ENCODE measurements at regions not wholly inside any gene's neighbourhood (a gene's known extent, or its start where the extent isn't known, plus 50 kb on each side); places are given as distances from the start of the nearest gene placed in this dataset.
A peak's percentile ranks its signal among the peaks of the same experiment; 100 is the strongest.
"Not testable (repeated sequence)": the region's sequence is repeated elsewhere in the genome, so short reads cannot be mapped to it uniquely, and the experiment has no call there.

DNA sequence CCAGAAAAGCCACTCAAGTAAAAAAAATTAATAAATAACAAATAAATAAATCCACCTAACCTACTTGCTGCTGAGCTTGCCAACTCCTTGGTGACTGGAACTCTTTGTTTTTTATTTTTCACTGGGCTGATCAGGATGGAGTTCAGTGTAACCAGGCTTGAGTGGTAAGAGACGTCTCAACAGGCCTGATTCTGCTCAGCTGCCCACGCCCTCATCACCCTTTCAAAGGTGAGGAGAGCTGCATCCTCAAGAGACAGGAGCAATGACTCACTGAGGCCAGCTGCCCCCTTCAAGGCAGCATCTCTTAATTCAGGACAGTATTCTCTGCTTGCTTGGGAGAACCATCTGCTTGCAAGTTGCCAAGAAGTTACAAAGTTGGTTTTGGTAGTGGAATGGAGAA, 111.9 kb upstream of the CPM start:
- H3K27me3 Mint-ChIP-seq, result peaks cover 7% of the 10 kb centered on the region
- H3K4me1 Mint-ChIP-seq, result no peaks in the 10 kb centered on the region
- no peaks in the 10 kb centered on the region for H3K9me3 Mint-ChIP-seq
- ATAC-seq (ENCODE audit: low read depth), result no peak
- H3K27ac Mint-ChIP-seq, result no peak overlapping the region
- no peak overlapping the region for H3K4me3 Mint-ChIP-seq
- no peak for DNase-seq (ENCODE audit: low spot score in 2 of 2)
- H3K36me3 Mint-ChIP-seq, result no peaks in the 10 kb centered on the region

DNA sequence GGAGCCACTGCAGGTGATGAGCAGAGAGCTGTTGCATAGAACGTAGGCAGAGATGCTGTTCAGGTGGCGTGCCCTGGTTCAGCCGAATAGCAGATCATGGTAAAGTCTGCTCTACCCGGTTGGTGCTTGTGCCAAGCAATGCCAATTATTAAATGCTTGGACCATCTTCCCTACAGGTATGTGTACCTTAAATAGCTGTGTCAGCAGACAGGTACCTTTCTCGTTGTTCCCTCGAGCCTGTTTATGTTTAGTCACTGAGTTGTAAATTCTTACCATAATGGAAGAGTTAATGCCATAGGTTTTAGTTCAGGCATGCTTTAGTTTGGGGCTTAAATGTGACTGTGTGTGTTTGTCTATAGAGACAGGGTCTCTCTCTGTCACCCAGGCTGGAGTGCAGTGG, 112.5 kb upstream of the CPM start:
- no peak for DNase-seq (ENCODE audit: low spot score in 2 of 2)
- peaks cover 7% of the 10 kb centered on the region for H3K27me3 Mint-ChIP-seq
- no peak overlapping the region for H3K27ac Mint-ChIP-seq
- no peaks in the 10 kb centered on the region for H3K9me3 Mint-ChIP-seq
- ATAC-seq (ENCODE audit: low read depth), result no peak
- no peaks in the 10 kb centered on the region for H3K4me1 Mint-ChIP-seq
- H3K4me3 Mint-ChIP-seq, result no peak overlapping the region
- no peaks in the 10 kb centered on the region for H3K36me3 Mint-ChIP-seq

DNA sequence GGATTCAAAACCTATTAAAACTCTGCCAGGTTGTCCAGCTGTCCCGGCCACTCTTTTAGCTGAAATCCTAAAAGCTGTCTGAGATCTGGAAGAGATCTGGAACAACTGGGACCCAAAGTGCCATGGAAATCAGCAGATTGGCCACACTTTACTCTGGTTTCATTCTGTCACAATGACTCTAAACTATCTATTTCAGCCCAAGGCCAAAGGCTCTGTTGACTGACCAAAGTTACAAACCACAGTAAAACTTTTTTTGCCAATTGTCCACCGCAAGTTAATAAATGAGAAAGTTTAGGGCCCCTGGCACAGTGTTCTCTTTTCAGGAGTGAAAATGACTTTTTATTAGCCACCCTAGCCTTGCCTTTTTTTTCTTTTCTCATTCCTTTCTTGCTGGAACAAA, 113.4 kb upstream of the CPM start:
- Mint-ChIP-seq H3K9me3 (no peaks in the 10 kb centered on the region), H3K27ac (no peak overlapping the region), H3K4me1 (no peaks in the 10 kb centered on the region), H3K27me3 (peaks cover 11% of the 10 kb centered on the region), H3K36me3 (no peaks in the 10 kb centered on the region), H3K4me3 (no peak overlapping the region)
- DNase-seq (ENCODE audit: low spot score in 2 of 2) (no peak), ATAC-seq (ENCODE audit: low read depth) (no peak)

DNA sequence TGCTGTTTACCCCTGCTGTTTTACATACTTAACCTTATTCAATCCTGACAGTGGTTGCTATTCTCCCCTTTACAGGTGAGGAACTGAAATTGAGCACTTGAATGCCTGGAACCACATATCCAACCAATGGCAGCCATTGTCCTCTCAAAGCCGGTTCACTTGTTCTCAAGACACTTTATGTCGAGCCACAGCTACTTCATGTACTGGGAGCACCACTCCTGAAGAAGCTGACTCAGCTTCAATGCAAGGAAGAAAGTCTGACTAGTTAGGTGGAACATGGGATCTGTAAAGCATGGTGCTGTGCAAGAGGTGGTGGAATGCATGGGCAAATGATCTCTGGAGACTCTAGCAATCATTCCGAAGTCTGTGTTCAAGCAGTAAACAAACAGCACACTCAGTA, 113.9 kb upstream of the CPM start:
- Mint-ChIP-seq H3K36me3 (no peaks in the 10 kb centered on the region), H3K27me3 (peaks cover 16% of the 10 kb centered on the region), H3K4me3 (no peak overlapping the region), H3K27ac (no peak overlapping the region), H3K4me1 (no peaks in the 10 kb centered on the region), H3K9me3 (no peaks in the 10 kb centered on the region)
- ATAC-seq (ENCODE audit: low read depth) (no peak), DNase-seq (ENCODE audit: low spot score in 2 of 2) (no peak)

DNA sequence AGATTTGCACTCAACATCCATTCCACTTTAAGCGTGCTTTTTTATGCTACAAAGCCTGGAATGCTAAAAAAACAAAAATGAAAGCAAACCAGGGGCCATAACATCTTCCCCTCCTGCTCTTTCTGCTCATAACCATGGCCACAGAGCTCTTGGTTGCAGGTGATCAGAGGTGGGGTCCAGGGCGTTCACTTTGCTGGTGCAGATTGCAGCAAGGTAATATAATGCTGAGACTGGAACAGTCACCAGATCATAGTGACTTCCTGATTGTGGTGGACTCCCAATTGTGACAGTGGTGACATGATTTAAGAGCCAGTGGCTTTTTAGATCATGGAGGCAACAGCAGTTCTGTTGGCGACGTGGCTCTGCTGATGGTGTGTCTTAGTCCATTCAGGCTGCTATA, 115.0 kb upstream of the CPM start:
- ATAC-seq (ENCODE audit: low read depth) (no peak), DNase-seq (ENCODE audit: low spot score in 2 of 2) (no peak)
- Mint-ChIP-seq H3K4me1 (no peaks in the 10 kb centered on the region), H3K27ac (no peak overlapping the region), H3K27me3 (peaks cover 16% of the 10 kb centered on the region), H3K4me3 (no peak overlapping the region), H3K9me3 (no peaks in the 10 kb centered on the region), H3K36me3 (no peaks in the 10 kb centered on the region)

DNA sequence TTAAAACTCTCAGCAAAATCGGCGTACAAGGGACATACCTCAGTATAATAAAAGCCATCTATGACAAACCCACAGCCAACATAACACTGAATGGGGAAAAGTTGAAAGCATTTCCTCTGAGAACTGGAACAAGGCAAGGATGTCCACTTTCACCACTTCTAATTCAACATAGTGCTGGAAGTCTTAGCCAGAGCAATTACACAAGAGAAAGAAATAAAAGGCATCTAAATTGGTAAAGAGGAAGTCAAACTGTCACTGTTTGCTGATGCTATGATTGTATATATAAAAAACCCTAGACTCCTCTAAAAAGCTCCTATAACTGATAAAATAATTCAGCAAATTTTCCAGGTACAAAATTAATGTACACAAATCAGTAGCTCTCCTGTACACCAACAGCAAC, 116.9 kb upstream of the CPM start:
- not testable (repeated sequence) for H3K4me3 Mint-ChIP-seq; ATAC-seq (ENCODE audit: low read depth); DNase-seq (ENCODE audit: low spot score in 2 of 2); H3K36me3 Mint-ChIP-seq; H3K9me3 Mint-ChIP-seq; H3K4me1 Mint-ChIP-seq; H3K27ac Mint-ChIP-seq
- H3K27me3 Mint-ChIP-seq, result peaks cover 16% of the 10 kb centered on the region

DNA sequence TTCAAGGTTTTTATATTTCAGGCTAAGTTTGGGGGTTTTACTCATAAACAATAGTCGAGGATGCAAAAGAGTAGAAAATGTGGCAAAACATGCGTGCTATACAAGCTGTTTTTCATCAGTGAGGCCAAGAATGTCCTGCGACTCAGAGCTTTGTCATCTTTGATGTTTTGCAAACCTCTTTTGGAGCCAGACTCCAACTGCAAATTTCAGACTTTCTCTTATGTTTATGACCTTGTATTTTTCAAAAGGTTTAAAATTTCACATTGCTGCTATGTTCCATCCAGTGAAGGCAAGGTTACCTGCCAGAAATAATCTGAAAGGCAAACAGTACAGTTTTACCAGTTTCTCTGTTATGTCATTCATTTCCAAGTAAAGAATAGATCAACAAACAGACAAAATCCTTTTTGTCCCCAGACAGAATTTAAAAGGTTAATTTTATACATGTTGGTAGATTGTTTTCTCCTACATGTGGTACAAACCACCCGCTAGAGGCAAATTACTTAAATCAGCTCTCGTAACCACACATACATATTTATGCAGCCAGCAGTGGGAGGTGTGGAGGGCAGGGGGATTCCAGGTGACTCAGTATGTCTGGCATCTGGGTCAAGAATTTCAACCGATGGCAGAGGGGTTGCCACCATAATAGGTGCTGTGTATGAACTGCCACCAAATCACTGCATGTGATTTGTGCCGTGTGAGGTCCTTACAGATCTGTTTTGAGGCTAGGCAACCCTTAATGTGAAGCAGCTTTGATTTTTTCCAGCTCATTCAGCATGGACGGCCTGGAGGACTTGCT, 119.8 kb upstream of the CPM start:
- ATAC-seq (ENCODE audit: low read depth) (peak; percentile 67), DNase-seq (ENCODE audit: low spot score in 2 of 2) (no peak)
- H3K4me3 Mint-ChIP-seq, result no peak overlapping the region
- no peaks in the 10 kb centered on the region for H3K36me3 Mint-ChIP-seq
- H3K4me1 Mint-ChIP-seq, result no peaks in the 10 kb centered on the region
- H3K27ac Mint-ChIP-seq, result no peak overlapping the region
- peaks cover 13% of the 10 kb centered on the region for H3K27me3 Mint-ChIP-seq
- no peaks in the 10 kb centered on the region for H3K9me3 Mint-ChIP-seq

DNA sequence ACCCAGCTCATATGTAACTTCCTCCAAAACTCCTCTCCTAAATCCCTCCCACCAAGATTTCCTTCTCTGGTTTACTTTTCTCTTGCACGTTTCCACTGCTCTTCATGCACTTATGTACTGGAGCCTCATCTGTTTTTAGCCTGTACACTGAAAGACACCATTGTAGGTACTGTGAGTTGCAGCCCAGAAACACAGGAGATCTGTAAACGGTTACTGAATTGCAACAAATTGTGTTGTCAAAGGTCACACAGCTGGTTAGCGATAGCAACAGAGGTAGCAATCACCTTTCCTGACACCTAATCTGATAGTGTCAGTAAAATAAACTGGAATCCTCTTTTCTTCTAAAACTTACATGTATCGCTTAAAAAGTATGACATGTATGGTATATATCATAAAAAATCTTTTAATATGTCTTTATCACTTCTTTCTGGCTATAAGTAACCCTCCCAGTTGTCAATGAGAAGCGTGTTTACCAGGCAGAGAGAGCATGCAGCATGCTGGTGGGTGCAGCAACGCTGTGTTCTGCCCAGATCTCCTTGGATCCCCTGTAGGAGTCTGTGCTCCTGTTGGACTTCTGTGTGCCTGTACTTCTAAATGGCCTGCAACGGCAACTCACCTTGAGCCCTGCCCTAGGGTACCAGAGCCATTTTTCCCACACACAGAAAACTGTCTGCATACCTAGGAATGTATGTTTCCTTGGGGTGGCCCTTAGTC, 121.5 kb upstream of the CPM start:
- DNase-seq (ENCODE audit: low spot score in 2 of 2) (no peak), ATAC-seq (ENCODE audit: low read depth) (no peak)
- Mint-ChIP-seq H3K27me3 (peaks cover 10% of the 10 kb centered on the region), H3K9me3 (no peaks in the 10 kb centered on the region), H3K27ac (no peak overlapping the region), H3K4me1 (no peaks in the 10 kb centered on the region), H3K4me3 (no peak overlapping the region), H3K36me3 (no peaks in the 10 kb centered on the region)

DNA sequence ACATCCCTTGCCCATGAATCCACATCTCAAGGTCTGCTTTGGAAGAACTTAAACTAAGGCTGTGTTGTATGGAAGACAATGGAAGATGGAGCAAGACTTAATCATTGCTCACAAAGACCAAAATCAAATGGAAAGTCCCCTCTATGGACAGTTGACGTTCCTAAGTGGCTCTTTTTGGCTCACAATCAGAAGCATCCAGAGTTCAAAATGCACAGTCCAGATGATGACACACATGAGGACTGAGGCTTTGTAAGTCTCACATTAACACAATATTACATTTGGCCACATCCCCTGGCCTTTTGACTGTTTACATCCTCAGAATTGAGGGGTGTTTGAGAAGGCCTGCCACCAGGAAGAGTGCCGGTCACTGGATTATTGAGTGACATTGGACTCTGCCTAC, 122.3 kb upstream of the CPM start:
- ATAC-seq (ENCODE audit: low read depth), result no peak
- H3K27me3 Mint-ChIP-seq, result peaks cover 10% of the 10 kb centered on the region
- H3K9me3 Mint-ChIP-seq, result no peaks in the 10 kb centered on the region
- no peak for DNase-seq (ENCODE audit: low spot score in 2 of 2)
- no peaks in the 10 kb centered on the region for H3K36me3 Mint-ChIP-seq
- H3K4me3 Mint-ChIP-seq, result no peak overlapping the region
- H3K4me1 Mint-ChIP-seq, result no peaks in the 10 kb centered on the region
- no peak overlapping the region for H3K27ac Mint-ChIP-seq

DNA sequence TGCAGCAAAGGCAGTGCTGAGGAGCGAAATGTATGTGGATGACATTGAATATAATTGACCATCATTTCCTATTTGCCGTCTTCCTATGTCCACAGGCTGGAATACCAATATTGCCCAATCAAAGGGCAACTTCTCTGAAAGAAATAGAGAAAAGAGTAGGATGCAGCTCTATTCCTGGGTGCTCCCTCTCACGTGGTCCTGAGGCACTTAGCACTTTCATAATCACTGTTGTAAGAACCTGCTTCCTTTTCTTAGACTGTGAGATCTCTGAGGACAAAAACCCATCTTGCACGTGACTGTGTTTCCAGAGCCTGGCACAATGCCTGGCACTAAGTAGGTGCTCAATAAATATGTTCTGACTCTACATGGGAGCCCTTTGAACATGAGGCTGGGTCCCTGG, 122.7 kb upstream of the CPM start:
- Mint-ChIP-seq H3K36me3 (no peaks in the 10 kb centered on the region), H3K4me3 (no peak overlapping the region), H3K9me3 (no peaks in the 10 kb centered on the region), H3K4me1 (no peaks in the 10 kb centered on the region), H3K27ac (no peak overlapping the region), H3K27me3 (peaks cover 10% of the 10 kb centered on the region)
- ATAC-seq (ENCODE audit: low read depth), result no peak
- DNase-seq (ENCODE audit: low spot score in 2 of 2), result no peak

DNA sequence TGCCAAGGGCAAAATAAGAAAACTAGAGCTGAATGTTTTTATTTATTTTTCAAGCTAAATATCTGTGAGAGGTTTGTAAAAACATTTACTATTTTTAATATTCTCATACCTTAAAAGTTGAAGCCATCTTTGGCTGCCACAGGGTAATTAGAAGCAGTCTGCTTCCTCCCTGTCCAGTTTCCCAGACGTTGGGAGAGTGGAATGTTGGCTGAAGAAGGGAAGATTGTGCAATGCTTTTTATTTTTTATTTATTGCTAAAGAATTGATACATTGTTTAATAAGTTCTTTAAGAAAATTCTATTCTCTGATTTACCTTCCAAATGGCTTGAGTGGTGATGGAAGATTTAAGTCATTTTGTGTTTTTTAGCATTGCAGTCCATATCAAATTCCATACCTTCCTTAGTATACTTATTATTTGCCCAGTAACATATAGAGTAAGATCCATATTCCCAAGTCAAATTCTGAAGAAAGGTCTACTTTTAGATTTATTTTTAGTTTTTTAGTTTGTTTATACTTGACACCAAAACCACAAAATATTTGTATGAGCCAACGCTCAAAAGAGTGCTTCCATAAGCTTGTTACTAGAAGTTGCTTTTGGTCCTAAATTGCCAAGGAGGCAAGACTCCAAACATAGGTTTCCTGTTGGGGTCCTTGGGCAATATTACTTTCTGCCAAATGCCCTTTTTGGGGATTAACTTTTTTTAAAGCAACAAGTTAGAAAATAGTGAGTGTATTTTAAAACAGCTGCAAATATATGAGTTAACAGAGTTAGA, 124.0 kb upstream of the CPM start:
- H3K36me3 Mint-ChIP-seq, result no peaks in the 10 kb centered on the region
- DNase-seq (ENCODE audit: low spot score in 2 of 2) (no peak), ATAC-seq (ENCODE audit: low read depth) (no peak)
- no peak overlapping the region for H3K4me3 Mint-ChIP-seq
- H3K4me1 Mint-ChIP-seq, result no peaks in the 10 kb centered on the region
- no peaks in the 10 kb centered on the region for H3K9me3 Mint-ChIP-seq
- H3K27me3 Mint-ChIP-seq, result peaks cover 1% of the 10 kb centered on the region
- H3K27ac Mint-ChIP-seq, result no peak overlapping the region

DNA sequence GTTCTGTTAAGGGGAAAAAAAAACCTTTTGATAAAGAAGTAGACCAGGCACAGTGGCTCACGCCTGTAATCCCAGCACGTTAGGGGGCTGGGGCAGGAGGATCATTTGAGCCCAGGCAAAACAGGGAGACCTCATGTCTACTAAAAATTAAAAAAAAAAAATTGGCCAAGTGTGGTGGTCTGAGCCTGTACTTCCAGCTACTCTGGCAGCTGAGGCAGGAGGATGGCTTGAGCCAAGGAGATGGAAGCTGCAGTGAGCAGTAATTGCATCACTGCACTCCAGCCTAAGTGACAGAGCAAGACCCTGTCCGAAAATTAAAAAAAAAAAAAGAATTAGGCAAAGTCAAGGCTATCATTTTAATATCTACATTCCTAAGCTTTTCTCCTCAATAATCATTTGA, 124.8 kb upstream of the CPM start:
- H3K9me3 Mint-ChIP-seq, result no peaks in the 10 kb centered on the region
- H3K4me3 Mint-ChIP-seq, result no peak overlapping the region
- peaks cover 1% of the 10 kb centered on the region for H3K27me3 Mint-ChIP-seq
- no peak for DNase-seq (ENCODE audit: low spot score in 2 of 2)
- H3K36me3 Mint-ChIP-seq, result no peaks in the 10 kb centered on the region
- H3K4me1 Mint-ChIP-seq, result no peaks in the 10 kb centered on the region
- no peak for ATAC-seq (ENCODE audit: low read depth)
- H3K27ac Mint-ChIP-seq, result no peak overlapping the region

DNA sequence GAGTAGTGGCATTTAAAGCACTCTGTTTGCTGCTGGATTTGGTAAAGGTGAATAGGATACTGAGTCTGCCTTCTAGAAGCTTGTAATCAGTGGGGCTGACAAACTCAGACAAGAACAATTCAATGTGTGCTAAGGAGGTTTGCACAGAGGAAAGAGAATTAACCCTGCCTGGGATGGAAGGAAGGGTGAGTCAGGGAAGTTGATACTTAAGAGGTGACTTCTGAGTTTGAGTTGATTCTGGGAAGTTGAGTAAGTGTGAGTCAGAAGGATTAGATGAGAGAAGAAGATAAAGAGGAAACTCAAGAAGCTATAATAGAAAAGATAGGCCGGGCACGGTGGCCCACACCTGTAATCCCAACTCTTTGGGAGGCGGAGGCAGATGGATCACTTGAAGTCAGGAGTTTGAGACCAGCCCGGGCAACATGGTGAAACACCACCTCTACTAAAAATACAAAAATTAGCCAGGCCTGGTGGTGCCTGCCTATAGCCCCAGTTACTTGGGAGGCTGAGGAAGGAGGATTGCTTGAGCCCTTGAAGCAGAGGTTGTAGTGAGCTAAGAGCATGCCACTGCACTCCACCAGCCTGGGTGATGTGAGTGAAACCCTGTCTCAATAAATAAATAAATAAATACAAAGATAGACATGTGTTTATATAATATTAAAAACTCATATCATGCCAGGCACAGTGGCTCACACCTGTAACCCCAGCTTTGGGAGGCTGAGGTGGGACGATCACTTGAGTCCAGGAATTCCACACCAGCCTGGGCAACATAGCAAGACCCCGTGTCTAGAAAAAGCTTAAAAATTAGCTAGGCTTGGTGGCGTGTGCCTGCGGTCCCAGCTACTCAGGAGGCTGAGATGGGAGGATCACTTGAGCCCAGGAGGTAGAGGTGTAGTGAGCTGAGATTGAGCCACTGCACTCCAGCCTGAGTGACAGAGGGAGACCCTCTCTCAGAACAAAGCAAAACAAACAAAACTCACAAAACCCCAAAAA, 126.8 kb upstream of the CPM start:
- Mint-ChIP-seq H3K27me3 (peaks cover 1% of the 10 kb centered on the region), H3K36me3 (no peaks in the 10 kb centered on the region), H3K27ac (no peak overlapping the region), H3K4me1 (no peaks in the 10 kb centered on the region), H3K4me3 (no peak overlapping the region), H3K9me3 (no peaks in the 10 kb centered on the region)
- no peak for ATAC-seq (ENCODE audit: low read depth)
- no peak for DNase-seq (ENCODE audit: low spot score in 2 of 2)
